Neural progenitor cell (in vitro differentiated cells): ENCODE measurements at regions not wholly inside any gene's neighbourhood (a gene's known extent, or its start where the extent isn't known, plus 50 kb on each side); places are given as distances from the start of the nearest gene placed in this dataset.

Experiments
- CTCF ChIP-seq: fragments of 200-600 bp; sonication (generic); IDR thresholded peaks from 2 replicates; pipeline ENCODE4 v1.5.1; 2017; ENCODE audit warnings: antibody characterized with exemption, mild to moderate bottlenecking
- EZH2phosphoT487 ChIP-seq: fragments of 200-600 bp; sonication (generic); IDR thresholded peaks from 2 replicates; pipeline ENCODE4 v1.6.1; 2017; ENCODE audit warnings: antibody characterized with exemption

GRCh38 chr7:156327916-156328315 is 312.7 kb upstream of the RNF32 start:
- TF ChIP-seq CTCF (no peak), EZH2phosphoT487 (no peak)
